ENCODE measurements at regions not wholly inside any gene's neighbourhood (a gene's known extent, or its start where the extent isn't known, plus 50 kb on each side); places are given as distances from the start of the nearest gene placed in this dataset.
"Not testable (repeated sequence)": the region's sequence is repeated elsewhere in the genome, so short reads cannot be mapped to it uniquely, and the experiment has no call there.

GRCh38 chr12:16807731-16808130 is 201.8 kb upstream of the LMO3 start:
- no peak overlapping the region for H3K27ac ChIP-seq
- TF ChIP-seq, protein P1, sequence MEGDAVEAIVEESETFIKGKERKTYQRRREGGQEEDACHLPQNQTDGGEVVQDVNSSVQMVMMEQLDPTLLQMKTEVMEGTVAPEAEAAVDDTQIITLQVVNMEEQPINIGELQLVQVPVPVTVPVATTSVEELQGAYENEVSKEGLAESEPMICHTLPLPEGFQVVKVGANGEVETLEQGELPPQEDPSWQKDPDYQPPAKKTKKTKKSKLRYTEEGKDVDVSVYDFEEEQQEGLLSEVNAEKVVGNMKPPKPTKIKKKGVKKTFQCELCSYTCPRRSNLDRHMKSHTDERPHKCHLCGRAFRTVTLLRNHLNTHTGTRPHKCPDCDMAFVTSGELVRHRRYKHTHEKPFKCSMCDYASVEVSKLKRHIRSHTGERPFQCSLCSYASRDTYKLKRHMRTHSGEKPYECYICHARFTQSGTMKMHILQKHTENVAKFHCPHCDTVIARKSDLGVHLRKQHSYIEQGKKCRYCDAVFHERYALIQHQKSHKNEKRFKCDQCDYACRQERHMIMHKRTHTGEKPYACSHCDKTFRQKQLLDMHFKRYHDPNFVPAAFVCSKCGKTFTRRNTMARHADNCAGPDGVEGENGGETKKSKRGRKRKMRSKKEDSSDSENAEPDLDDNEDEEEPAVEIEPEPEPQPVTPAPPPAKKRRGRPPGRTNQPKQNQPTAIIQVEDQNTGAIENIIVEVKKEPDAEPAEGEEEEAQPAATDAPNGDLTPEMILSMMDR (conservative IDR thresholded peaks at IDR 0.05): no peak

- TF ChIP-seq, protein P1 (conservative IDR thresholded peaks at IDR 0.05): no peak
- no peak overlapping the region for H3K27ac ChIP-seq
These were observed 190.2 kb upstream of the LMO3 start for GRCh38 chr12:16796168-16796567.

DNA sequence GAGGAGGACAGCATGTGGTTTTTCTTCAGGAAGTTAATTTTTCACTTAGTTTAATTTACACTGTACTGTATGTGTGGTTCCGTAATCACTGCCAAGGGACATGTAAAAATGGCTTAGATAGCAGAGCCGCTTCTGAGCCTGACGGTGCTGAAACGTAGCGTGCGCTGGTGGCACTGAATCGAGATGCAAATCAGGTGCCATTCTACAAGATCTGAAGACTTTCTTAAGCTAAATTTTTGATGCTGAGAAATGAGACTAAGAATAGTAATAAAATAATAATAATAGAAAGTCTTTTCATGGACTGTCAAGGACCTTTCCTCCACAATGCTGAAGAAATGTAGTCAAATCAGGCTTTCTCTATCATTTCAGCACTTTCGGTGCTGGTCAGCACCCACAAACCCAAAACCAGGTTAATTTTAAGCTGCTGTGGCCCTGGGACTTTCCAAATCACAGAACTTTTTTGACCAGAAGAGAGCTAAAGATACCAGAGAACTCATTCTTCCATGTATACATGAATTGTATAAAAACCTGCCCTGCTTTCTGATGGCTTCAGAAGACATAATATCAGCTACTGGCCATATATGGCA is 183.3 kb upstream of the LMO3 start:
- TF ChIP-seq, protein P1 (conservative IDR thresholded peaks at IDR 0.05): no peak
- no peak overlapping the region for H3K27ac ChIP-seq

DNA sequence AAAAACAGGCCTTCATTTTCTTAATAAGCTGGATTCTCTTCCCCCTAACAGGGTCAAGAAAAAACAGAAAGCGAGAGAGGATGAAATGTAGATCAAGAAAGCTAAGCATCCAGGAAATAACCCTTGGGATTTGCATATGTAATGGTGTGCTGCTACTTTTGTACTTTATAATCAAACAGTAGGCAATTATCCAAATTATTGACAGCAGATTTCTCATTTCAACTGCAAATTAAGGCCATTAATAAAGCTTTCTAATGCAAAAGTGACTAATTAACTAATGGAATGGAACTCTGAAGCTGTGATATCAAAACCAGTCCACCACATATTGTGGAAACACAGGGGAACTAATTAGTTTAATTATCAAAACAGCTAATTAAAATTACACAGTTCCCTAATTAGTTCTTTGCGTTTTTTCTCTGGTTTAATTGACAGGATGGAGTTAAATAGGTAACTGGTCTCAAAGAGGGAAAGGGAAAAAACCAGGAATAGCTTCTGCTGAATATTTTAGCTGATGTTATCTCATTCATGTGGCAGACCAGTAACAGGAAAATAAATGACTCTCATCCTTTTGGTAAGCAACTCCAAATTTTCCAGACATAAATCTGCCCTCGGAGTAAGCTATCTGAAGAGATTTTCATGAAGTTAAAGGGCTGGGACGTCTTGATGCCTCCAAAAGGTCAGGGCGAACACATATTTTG is 182.7 kb upstream of the LMO3 start:
- no peak overlapping the region for H3K27ac ChIP-seq
- TF ChIP-seq, protein P1 (conservative IDR thresholded peaks at IDR 0.05): no peak

GRCh38 chr12:16785953-16786352 is 180.0 kb upstream of the LMO3 start:
- H3K27ac ChIP-seq: no peak overlapping the region
- TF ChIP-seq, protein P1 (conservative IDR thresholded peaks at IDR 0.05): no peak

DNA sequence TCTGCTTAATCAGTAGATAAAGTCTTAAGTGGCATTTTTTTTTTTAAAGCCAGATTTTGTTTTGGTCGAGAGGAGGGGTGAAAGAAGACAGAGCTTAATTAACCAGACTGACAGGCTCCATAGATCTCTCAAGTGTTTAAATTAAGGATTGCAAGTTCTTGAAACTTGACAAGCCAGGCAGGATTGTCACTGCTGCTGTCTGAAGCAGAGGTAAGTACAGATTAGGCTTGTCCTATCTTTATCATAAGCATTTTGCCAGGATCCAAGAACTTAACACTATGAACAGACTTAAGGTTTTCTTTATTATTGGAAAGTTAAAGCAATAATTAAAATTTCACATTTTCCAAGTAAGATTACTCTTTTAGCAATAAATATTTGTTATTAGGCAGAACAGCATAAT is 179.6 kb upstream of the LMO3 start:
- TF ChIP-seq, protein P1 (conservative IDR thresholded peaks at IDR 0.05): no peak
- H3K27ac ChIP-seq: no peak overlapping the region

DNA sequence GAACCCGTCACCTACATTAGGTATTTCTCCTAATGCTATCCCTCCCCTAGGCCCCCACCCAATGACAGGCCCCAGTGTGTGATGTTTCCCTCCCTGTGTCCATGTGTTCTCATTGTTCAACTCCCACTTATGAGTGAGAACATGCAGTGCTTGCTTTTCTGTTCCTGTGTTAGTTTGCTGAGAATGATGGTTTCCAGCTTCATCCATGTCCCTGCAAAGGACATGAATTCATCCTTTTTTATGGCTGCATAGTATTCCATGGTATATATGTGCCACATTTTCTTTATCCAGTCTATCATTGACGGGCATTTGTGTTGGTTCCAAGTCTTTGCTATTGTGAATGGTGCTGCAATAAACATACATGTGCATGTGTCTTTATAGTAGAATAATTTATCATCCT is 163.2 kb upstream of the LMO3 start:
- not testable (repeated sequence) for H3K27ac ChIP-seq

DNA sequence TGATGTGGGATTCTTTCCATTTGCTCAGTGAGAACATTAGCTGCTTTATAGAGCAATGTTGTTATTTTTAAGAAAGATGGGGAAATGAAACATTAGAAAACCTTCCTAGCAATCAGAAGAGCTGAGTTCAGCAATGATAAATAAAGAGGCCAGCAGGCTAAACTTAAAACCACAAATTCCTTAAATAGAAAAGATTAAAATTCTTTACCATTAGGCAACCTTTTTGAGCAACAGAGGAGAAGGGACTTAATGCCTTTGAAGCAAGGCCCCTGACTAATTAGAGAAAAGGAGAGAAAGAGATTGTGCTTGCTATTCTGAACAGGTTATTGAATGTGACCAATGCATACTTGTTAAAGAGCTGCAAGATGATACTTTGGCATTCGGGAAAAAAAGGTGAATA is 160.8 kb upstream of the LMO3 start:
- no peak overlapping the region for H3K27ac ChIP-seq

More for the DNA sequence above, 160.8 kb upstream of the LMO3 start:
- TF ChIP-seq, protein P1 (conservative IDR thresholded peaks at IDR 0.05): no peak

Data from VCaP (cell line).